ENCODE measurements at regions not wholly inside any gene's neighbourhood (a gene's known extent, or its start where the extent isn't known, plus 50 kb on each side); places are given as distances from the start of the nearest gene placed in this dataset.

GRCh38 chr5:68673106-68673822 lies 420.6 kb upstream of the SLC30A5 start:
- no peak for TF ChIP-seq CTCF (IDR thresholded peaks at IDR 0.05; ENCODE audit: insufficient read depth, low read depth, low read length, missing control alignments)
- no peak overlapping the region for H3K4me3 ChIP-seq (ENCODE audit: low read depth, low read length)

GRCh38 chr5:68673823-68674180 lies 420.0 kb upstream of the SLC30A5 start:
- no peak for TF ChIP-seq CTCF (IDR thresholded peaks at IDR 0.05; ENCODE audit: insufficient read depth, low read depth, low read length, missing control alignments)
- no peak for DNase-seq (ENCODE audit: low read depth)

More at GRCh38 chr5:68673106-68673822, 420.6 kb upstream of the SLC30A5 start:
- no peak for DNase-seq (ENCODE audit: low read depth)

GRCh38 chr5:68679041-68679440 lies 414.8 kb upstream of the SLC30A5 start:
- H3K4me3 ChIP-seq (ENCODE audit: low read depth, low read length), result no peak overlapping the region
- no peak for TF ChIP-seq CTCF (IDR thresholded peaks at IDR 0.05; ENCODE audit: insufficient read depth, low read depth, low read length, missing control alignments)
- DNase-seq (ENCODE audit: low read depth), result no peak

More at GRCh38 chr5:68673823-68674180, 420.0 kb upstream of the SLC30A5 start:
- no peak overlapping the region for H3K4me3 ChIP-seq (ENCODE audit: low read depth, low read length)

GRCh38 chr5:68680366-68680765 lies 413.4 kb upstream of the SLC30A5 start:
- no peak for DNase-seq (ENCODE audit: low read depth)
- no peak for TF ChIP-seq CTCF (IDR thresholded peaks at IDR 0.05; ENCODE audit: insufficient read depth, low read depth, low read length, missing control alignments)
- no peak overlapping the region for H3K4me3 ChIP-seq (ENCODE audit: low read depth, low read length)

- no peak for TF ChIP-seq CTCF (IDR thresholded peaks at IDR 0.05; ENCODE audit: insufficient read depth, low read depth, low read length, missing control alignments)
- DNase-seq (ENCODE audit: low read depth), result no peak
- H3K4me3 ChIP-seq (ENCODE audit: low read depth, low read length), result no peak overlapping the region
These were observed 411.9 kb upstream of the SLC30A5 start for GRCh38 chr5:68681929-68682328.

- TF ChIP-seq CTCF (IDR thresholded peaks at IDR 0.05; ENCODE audit: insufficient read depth, low read depth, low read length, missing control alignments), result no peak
- no peak overlapping the region for H3K4me3 ChIP-seq (ENCODE audit: low read depth, low read length)
- DNase-seq (ENCODE audit: low read depth), result no peak
These were observed 411.2 kb upstream of the SLC30A5 start for GRCh38 chr5:68682400-68683160.
